AG08395 (cell line): ENCODE measurements at regions not wholly inside any gene's neighbourhood (a gene's known extent, or its start where the extent isn't known, plus 50 kb on each side); places are given as distances from the start of the nearest gene placed in this dataset.

Source experiments
- DNase-seq: peaks from one replicate; pipeline ENCODE4 v3.0.0; 2012; ENCODE audit warnings: mixed read lengths, low spot score

DNA sequence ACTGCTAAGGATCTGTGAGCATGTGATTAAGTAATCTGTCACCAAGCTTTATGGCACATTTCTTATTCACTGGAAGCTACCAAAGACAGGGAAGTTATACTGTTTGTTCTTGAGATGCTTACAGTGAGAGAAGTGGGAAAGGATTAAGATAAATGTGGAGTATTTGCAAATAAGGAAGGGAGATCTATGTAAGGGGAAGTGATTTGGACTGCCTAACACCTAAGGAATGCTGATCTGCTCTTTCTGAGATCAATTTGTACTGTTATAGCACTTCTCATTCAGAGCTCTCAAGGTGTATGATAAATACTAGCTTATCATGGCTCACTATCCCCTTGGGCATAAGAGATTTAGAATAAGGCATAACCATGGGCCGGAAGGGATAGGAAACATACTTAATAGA, 80.0 kb upstream of the NTRK2 start:
- DNase-seq: no peak

DNA sequence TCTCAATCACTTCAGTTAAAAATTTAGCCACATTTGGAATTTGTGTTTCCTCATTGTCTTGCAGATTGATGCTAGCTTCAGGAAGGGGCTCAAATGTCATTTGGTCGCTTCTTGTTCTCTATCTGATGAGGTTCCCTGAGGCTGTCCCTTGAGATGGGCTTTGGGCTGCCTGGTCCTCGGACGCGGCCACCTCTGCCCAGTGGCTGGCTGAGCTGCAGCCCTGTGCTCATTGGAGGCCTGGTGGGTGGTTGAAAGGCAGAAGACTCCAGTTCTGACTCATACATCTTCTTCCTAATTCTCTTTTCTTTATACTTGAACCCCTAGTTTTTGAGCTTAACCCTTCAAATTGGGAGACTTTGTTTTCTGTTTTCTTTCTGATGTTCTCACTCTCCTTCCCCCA, 78.8 kb upstream of the NTRK2 start:
- DNase-seq: no peak

DNA sequence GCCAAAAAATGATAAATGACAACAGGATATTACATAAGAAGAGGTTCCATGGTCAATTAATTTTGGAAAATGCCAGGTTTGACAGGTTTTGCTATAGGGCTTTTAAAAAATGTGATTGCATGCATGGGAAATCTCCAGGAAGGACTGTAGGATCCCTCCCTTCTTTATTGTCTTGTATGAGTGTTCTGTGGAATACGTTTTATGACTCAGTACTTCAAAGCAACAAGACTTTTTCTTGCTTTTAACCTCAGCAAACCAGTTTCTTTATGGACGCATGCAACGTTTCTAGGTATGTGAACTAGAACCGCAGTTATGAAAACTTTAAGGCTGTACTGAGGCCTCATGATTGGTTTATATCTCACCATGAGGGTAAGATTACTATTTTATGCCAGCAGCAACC, 76.6 kb upstream of the NTRK2 start:
- DNase-seq: no peak

DNA sequence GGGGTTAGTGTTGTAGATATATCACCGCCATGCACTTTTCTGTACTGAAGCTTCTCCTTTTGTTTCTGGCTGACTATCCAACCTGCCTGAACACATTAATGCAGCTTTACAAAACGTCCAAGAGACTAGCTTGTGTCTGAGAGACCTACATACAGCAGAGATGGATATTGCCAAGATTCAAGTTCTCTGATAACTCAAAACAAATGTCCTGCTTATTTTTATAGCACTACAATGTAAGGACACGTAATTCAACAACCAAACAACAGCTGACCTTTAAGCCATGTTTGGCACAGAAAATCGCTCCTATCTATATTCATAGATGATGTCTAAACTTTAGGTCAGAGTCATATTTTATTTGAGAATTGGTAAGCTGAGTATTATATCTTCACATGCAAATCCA, 76.2 kb upstream of the NTRK2 start:
- no peak for DNase-seq

DNA sequence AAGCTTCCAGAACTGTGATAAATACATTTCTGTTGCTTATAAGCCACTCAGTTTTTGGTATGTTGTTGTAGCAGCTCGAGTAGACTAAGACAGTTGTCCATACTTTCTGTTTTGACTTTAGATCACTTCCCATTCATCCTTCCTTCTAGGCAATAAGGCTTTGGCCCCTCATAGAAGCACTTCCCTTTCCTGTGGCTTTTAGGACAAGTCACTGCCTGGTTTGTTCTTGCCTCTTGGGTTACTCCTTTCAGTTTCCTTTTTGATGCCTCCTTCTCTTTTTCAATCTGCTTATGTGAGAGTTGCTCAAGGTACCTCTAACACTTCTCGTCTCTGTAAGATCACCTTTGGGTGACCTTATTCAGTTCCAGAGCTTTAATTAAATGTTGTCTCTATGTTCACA, 72.4 kb upstream of the NTRK2 start:
- DNase-seq: no peak

DNA sequence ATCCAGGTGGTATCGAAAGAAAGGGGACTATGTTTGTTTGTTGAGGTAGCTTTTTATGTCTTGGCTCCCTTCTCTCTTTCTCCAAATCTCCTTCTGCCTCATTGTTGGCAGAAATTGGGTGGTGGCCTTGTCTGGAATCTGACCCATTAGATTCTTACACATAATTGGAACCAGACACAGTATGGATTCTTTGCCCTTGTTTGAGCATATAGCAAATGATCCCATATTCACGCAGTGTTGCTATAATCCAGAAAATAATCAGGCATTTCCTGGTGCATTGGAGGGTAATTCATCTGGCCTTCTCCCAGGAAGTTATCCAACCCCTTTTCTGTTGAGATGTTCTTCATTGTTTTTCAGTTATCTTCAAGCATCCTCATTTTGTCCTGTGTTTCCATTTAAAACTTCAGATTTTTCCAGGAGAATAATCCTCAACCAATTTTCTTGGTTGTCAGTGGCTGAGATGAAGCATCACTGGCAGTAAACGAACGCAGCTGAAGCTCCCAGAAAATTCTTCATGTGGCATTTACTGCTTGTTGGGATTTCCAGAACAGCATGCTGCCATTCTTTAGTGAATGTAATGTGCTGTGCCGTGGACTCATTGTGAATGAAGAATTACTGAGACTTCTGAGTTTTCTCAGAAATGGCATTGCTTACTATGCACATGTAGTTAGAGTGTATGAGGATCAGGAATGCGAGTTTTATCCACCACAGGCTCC, 70.5 kb upstream of the NTRK2 start:
- no peak for DNase-seq

DNA sequence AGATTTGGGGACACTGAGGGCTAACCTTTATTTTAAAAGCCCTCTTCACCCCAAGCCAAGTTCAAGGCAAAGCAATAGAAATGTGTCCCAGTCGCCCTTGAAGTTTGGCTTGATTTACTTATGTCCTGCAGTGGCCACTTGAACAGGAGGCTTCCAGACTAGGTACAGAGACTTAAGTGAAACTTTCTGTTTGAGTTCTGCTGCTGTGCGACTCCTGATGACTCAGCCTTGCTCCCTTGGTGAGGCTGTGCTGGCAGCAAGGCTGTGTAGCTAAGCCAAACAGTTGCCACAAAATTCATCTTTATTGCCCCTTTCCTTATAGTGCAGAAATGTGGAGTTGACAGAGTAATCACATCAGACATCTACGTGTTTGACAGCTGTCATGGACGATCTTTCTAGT, 68.8 kb upstream of the NTRK2 start:
- no peak for DNase-seq

DNA sequence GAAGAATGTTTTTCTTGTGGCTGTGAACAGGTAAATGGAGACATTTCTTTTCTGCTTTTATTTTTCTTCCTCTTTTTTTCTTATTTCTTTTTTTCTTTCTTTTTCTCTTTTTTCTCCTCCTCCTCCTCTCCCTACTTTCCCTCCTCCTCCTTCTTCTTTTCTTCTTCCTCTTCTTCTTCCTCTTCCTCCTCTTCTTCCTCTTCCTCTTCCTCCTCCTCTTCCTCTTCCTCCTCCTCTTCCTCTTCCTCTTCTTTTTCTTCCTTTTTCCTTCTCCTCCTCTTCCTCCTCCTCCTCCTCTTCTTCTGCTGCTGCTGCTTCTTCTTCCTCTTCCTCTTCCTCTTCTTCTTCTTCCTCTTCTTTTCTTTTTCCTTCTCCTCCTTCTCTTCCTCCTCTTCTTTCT, 65.3 kb upstream of the NTRK2 start:
- DNase-seq: no peak

DNA sequence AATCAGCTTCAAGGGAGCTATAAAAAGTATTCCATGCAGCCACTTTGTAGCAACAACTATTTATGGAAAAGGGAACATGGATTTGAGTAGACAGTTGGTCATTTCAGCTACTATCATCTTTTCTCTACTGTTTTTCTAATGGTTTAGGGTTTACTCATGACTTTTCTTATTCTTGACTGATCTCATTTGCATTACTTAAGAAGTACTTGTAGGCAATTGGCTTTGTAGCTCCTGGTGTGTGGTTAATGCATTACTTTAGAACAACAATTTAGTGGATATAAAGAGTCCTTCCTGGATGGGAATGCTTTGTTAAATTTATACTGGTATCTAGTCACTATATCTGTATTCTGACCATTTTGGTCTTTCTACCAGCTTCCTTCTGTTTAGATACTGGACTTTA, 59.8 kb upstream of the NTRK2 start:
- no peak for DNase-seq

DNA sequence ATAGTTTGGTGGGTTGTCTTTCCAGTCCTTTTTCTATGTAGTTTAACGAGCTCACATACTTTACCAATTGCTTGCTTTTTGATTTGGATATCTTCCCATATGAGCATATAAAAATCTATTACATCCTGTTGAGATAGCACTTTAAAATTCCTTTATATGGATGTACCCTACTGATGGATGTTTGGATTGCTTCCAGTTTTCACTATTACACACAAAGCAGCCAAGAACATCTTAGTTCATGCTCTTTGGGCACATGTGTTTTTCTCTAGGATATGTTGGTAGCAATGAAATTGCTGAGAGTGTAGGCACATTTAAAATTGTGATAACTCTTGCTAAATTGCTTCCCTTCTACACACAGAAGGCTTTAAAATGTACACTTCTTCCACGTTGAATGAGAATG, 56.1 kb upstream of the NTRK2 start:
- no peak for DNase-seq

DNA sequence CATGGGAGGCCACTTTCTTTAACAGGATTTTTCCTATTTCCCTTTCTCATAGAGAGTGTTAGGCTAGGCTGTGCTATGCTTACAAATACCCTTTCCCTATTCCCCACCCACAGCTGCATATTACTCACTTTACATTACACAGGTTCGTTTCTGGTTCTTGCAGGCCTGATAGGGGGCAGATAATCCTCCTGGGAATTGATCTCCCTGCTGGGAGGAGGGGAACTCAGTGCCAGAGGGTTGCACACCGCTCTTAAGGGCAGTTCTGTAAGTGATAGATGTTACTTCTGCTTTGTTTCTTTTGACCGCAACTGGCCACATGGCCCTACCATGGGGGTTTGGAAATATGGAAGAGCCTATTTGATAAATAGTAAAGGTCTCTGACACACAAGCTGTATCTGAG, 54.0 kb upstream of the NTRK2 start:
- DNase-seq: no peak

DNA sequence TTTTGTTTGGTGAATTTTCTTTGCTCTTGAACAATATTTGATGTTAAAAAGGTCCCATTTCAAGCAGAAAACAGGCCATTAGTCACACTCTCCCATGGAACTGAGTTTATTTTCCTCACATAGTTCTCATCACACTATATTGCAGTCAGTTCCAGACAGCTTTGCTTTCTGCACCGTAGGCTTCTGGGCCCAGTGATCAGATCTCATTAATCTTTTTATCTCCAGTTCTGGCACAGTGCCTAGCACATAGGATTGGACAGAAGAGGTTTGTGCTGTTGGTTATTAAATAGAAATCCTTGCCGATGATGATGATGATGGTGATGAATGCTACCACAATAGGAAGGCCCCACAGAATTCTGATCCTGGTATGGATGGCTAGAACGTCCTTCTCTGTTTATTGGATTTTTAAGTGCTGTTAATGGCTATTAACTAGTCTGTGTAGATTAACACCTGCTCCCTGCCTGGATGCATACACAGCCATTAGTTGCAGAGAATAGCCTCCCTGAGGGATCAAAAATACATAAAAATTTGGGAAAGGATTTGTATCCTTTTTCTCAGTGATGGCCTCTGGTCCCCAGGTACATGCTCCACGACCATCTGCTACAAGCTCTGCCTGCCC, 52.0 kb upstream of the NTRK2 start:
- no peak for DNase-seq
